ENCODE measurements at regions not wholly inside any gene's neighbourhood (a gene's known extent, or its start where the extent isn't known, plus 50 kb on each side); places are given as distances from the start of the nearest gene placed in this dataset.

DNA sequence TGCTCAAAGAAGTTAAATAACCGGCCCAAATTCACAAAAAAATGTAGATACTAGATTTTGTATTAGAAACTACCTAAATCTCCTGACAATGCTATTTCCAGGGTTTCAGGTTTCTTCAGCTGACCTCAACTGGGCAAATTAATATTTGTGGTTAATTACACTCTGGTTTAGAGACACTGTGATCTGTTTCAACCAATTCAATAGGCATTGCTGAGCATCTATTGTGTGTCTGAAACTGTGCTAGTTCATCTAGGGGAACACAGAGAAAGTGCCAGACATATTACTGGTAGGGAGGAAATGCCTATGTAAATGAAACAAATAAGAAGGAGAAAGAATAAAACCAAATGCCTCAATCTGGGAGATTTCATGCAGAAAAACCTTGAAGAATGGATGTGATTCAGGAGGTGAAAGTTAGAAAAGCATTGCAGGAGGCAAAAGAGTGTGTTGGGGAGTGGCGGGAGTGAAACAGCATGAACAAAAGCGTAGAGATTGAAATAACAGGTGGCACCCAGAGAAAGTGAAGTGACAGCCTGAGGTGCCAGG is 51.3 kb upstream of the IVNS1ABP start:
- H3K4me3 ChIP-seq (ENCODE audit: low read length), result no peak overlapping the region
- DNase-seq (ENCODE audit: low read depth), result no peak
- TF ChIP-seq, protein P1, sequence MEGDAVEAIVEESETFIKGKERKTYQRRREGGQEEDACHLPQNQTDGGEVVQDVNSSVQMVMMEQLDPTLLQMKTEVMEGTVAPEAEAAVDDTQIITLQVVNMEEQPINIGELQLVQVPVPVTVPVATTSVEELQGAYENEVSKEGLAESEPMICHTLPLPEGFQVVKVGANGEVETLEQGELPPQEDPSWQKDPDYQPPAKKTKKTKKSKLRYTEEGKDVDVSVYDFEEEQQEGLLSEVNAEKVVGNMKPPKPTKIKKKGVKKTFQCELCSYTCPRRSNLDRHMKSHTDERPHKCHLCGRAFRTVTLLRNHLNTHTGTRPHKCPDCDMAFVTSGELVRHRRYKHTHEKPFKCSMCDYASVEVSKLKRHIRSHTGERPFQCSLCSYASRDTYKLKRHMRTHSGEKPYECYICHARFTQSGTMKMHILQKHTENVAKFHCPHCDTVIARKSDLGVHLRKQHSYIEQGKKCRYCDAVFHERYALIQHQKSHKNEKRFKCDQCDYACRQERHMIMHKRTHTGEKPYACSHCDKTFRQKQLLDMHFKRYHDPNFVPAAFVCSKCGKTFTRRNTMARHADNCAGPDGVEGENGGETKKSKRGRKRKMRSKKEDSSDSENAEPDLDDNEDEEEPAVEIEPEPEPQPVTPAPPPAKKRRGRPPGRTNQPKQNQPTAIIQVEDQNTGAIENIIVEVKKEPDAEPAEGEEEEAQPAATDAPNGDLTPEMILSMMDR (conservative IDR thresholded peaks at IDR 0.05; ENCODE audit: low read length), result no peak

DNA sequence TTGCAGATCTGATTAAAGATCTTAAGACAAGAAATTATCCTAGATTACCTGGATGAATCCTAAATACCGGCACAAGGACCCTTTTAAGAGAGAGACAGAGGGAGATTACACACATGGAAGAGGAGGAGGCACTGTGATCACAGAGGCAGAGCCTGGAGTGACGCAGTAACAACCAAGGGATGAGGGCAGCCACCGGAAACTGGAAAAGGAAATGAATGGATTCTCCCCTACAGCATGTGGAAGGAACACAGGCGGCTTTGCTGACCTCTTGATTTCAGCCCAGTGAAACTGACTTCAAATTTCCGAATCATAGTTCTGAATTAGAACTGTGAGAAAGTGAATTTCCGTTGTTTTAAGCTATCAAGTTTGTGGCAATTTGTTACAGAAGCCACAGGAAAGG is 50.2 kb upstream of the IVNS1ABP start:
- TF ChIP-seq, protein P1 (conservative IDR thresholded peaks at IDR 0.05; ENCODE audit: low read length), result no peak

More for the DNA sequence above, 50.2 kb upstream of the IVNS1ABP start:
- no peak overlapping the region for H3K4me3 ChIP-seq (ENCODE audit: low read length)
- no peak for DNase-seq (ENCODE audit: low read depth)

All from AG10803 (cell line).